HL-60 (cell line): ENCODE measurements at regions not wholly inside any gene's neighbourhood (a gene's known extent, or its start where the extent isn't known, plus 50 kb on each side); places are given as distances from the start of the nearest gene placed in this dataset.
"Not testable (repeated sequence)": the region's sequence is repeated elsewhere in the genome, so short reads cannot be mapped to it uniquely, and the experiment has no call there.

Experiments
- DNase-seq, 2 experiments: peaks; one replicate each; pipeline ENCODE4 v3.0.0-alpha.2; 2010 to 2020; ENCODE audit warnings: low read depth in 1 of 2, low spot score in 1 of 2
- H3K27ac ChIP-seq: fragments of 250-450 bp; sonication (Bioruptor Pico); replicated peaks from 2 replicates; pipeline ENCODE4 v1.5.1; 2020; ENCODE audit warnings: mild to moderate bottlenecking, moderate library complexity
- H3K27me3 ChIP-seq: fragments of 250-450 bp; sonication (Bioruptor Pico); 2 replicates; pipeline ENCODE4 v1.5.1; 2021; ENCODE audit warnings: mild to moderate bottlenecking, moderate library complexity; ENCODE audit not compliant: insufficient read depth, poor library complexity, severe bottlenecking
- H3K4me3 ChIP-seq: replicated peaks from 2 replicates; pipeline ENCODE4 v1.5.1; 2011; ENCODE audit warnings: mild to moderate bottlenecking, control low read depth, low read length; ENCODE audit not compliant: insufficient read depth
- GABPA ChIP-seq: IDR thresholded peaks from 2 replicates; pipeline ENCODE4 v1.6.1; 2012; ENCODE audit warnings: low read depth
- POLR2AphosphoS5 ChIP-seq: IDR thresholded peaks from 2 replicates; pipeline ENCODE4 v1.6.1; 2012; ENCODE audit warnings: low read depth
- SPI1 ChIP-seq: IDR thresholded peaks from 2 replicates; pipeline ENCODE4 v1.6.1; 2012; ENCODE audit warnings: low read depth, mild to moderate bottlenecking, borderline replicate concordance
- TF ChIP-seq, protein P1 (sequence below): IDR thresholded peaks from 2 replicates; pipeline ENCODE4 v1.6.1; 2012; ENCODE audit warnings: low read depth; ENCODE audit not compliant: insufficient replicate concordance
- TF ChIP-seq, protein P2 (sequence below): IDR thresholded peaks from one replicate; pipeline ENCODE4 v1.5.1; 2011; ENCODE audit warnings: low read length, control low read depth, inconsistent platforms; ENCODE audit not compliant: insufficient read depth

- DNase-seq = no peak
- Histone ChIP-seq H3K4me3 (no peak overlapping the region), H3K27me3 (no peaks in the 10 kb centered on the region), H3K27ac (no peak overlapping the region)
- TF ChIP-seq GABPA (no peak), SPI1 (no peak), POLR2AphosphoS5 (no peak)
- TF ChIP-seq, protein P1, sequence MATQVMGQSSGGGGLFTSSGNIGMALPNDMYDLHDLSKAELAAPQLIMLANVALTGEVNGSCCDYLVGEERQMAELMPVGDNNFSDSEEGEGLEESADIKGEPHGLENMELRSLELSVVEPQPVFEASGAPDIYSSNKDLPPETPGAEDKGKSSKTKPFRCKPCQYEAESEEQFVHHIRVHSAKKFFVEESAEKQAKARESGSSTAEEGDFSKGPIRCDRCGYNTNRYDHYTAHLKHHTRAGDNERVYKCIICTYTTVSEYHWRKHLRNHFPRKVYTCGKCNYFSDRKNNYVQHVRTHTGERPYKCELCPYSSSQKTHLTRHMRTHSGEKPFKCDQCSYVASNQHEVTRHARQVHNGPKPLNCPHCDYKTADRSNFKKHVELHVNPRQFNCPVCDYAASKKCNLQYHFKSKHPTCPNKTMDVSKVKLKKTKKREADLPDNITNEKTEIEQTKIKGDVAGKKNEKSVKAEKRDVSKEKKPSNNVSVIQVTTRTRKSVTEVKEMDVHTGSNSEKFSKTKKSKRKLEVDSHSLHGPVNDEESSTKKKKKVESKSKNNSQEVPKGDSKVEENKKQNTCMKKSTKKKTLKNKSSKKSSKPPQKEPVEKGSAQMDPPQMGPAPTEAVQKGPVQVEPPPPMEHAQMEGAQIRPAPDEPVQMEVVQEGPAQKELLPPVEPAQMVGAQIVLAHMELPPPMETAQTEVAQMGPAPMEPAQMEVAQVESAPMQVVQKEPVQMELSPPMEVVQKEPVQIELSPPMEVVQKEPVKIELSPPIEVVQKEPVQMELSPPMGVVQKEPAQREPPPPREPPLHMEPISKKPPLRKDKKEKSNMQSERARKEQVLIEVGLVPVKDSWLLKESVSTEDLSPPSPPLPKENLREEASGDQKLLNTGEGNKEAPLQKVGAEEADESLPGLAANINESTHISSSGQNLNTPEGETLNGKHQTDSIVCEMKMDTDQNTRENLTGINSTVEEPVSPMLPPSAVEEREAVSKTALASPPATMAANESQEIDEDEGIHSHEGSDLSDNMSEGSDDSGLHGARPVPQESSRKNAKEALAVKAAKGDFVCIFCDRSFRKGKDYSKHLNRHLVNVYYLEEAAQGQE = no peak
- TF ChIP-seq, protein P2, sequence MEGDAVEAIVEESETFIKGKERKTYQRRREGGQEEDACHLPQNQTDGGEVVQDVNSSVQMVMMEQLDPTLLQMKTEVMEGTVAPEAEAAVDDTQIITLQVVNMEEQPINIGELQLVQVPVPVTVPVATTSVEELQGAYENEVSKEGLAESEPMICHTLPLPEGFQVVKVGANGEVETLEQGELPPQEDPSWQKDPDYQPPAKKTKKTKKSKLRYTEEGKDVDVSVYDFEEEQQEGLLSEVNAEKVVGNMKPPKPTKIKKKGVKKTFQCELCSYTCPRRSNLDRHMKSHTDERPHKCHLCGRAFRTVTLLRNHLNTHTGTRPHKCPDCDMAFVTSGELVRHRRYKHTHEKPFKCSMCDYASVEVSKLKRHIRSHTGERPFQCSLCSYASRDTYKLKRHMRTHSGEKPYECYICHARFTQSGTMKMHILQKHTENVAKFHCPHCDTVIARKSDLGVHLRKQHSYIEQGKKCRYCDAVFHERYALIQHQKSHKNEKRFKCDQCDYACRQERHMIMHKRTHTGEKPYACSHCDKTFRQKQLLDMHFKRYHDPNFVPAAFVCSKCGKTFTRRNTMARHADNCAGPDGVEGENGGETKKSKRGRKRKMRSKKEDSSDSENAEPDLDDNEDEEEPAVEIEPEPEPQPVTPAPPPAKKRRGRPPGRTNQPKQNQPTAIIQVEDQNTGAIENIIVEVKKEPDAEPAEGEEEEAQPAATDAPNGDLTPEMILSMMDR = no peak
Measured at GRCh38 chr6:55108134-55109130, 65.9 kb upstream of the HCRTR2 start.

GRCh38 chr6:55117267-55117666 is 57.0 kb upstream of the HCRTR2 start:
- Histone ChIP-seq H3K27me3 (no peaks in the 10 kb centered on the region), H3K4me3 (no peak overlapping the region), H3K27ac (no peak overlapping the region)
- DNase-seq = no peak
- TF ChIP-seq SPI1 (no peak), POLR2AphosphoS5 (no peak), GABPA (no peak)
- TF ChIP-seq, protein P1 = no peak
- TF ChIP-seq, protein P2 = no peak

DNA sequence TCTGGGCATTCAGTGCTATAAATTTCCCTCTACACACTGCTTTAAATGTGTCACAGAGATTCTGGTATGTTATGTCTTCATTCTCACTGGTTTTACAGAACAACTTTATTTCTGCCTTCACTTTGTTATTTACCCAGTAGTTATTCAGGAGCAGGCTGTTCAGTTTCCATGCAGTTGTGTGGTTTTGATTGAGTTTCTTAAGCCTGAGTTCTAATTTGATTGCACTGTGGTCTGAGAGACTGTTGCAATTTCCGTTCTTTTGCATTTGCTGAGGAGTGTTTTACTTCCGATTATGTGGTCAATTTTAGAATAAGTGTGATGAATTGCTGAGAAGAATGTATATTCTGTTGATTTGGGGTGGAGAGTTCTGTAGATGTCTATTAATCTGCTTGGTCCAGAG is 50.1 kb upstream of the HCRTR2 start:
- H3K27ac ChIP-seq, H3K27me3 ChIP-seq, H3K4me3 ChIP-seq: not testable (repeated sequence)
- DNase-seq = peak; percentile 46 to 65
- TF ChIP-seq POLR2AphosphoS5 = peak; percentile 51; the same call in 1 of the 2 replicates
